Pancreas (tissue), 10 donors: ENCODE measurements at regions not wholly inside any gene's neighbourhood (a gene's known extent, or its start where the extent isn't known, plus 50 kb on each side); places are given as distances from the start of the nearest gene placed in this dataset.

Experiments used
- ATAC-seq, 4 donors: fragments of 200-7000 bp; cut with Tn5 transposase; one replicate each; pipeline versions ENCODE4 v1.8.0 to v1.9.1; 2020; ENCODE audit warnings: mild to moderate bottlenecking in 4 of 4, moderate library complexity in 4 of 4
- DNase-seq, 6 donors: peaks; one replicate each; pipeline ENCODE4 v3.0.0-alpha.2; 2020
- FAIRE-seq: peaks from 2 replicates; lab custom pipeline; 2012; peaks lifted over from hg19 to GRCh38; lab: Jason Lieb, UNC
- H3K27ac ChIP-seq, 4 donors: fragments of 200-600 bp; sonication (generic); 1 replicate in 3 of 4; 2 replicates in 1 of 4; pipeline versions ENCODE4 v1.5.0 to v1.8.0; 2020
- H3K27me3 ChIP-seq, 4 donors: fragments of 200-600 bp; one replicate each; pipeline ENCODE4 v1.8.0; 2021
- H3K36me3 ChIP-seq, 3 donors: fragments of 200-600 bp; sonication (generic) in 1 of 3; one replicate each; pipeline versions ENCODE4 v1.5.0 to v1.8.0; 2020 to 2021
- H3K4me1 ChIP-seq, 3 donors: fragments of 200-600 bp; one replicate each; pipeline ENCODE4 v1.8.0; 2021
- H3K4me3 ChIP-seq, 4 donors: fragments of 200-600 bp; sonication (generic) in 2 of 4; one replicate each; pipeline versions ENCODE4 v1.5.0 to v1.8.0; 2020 to 2021
- H3K9me3 ChIP-seq, 4 donors: fragments of 200-600 bp; one replicate each; pipeline ENCODE4 v1.8.0; 2021
- WGBS, 2 donors: extraction: QIAGEN DNeasy Blood & Tissue Kit; methylation state at CpG; one replicate each; pipeline ENCODE4 v1.1.7; 2013; 5-methylcytosine and 5-hydroxymethylcytosine counted together
- intact Hi-C, 3 donors: fragments of 100-400 bp; cut with DNase I; formaldehyde crosslinking; loops; one replicate each; pipeline versions ENCODE4 v1.11.1 to v1.14.2; 2022
- TF ChIP-seq, protein P1 (sequence below), 4 donors: fragments of 200-600 bp; sonication (generic) in 3 of 4; IDR thresholded peaks; one replicate each; pipeline versions ENCODE4 v1.5.0 to v1.8.0; 2021; ENCODE audit warnings: antibody characterized with exemption in 4 of 4
- donor health status: healthy with polysubstance abuse.
- donor health status: DM: no; HTN: no; CAD: no; lungs with moderate emphysema.
- donor health status: DM: no; HTN: no; CAD: no.
- donor health status: control.
- donor health status: control.
- donor health status: Bipolar disorder and iron deficiency.
- donor health status: DM: yes; HTN: yes; CAD: no.
- donor health status: DM: no; HTN: no; CAD: no.
- donor health status: DM: no; HTN: no; CAD: no.
- donor health status: DM: yes; HTN: yes; CAD: no.

DNA sequence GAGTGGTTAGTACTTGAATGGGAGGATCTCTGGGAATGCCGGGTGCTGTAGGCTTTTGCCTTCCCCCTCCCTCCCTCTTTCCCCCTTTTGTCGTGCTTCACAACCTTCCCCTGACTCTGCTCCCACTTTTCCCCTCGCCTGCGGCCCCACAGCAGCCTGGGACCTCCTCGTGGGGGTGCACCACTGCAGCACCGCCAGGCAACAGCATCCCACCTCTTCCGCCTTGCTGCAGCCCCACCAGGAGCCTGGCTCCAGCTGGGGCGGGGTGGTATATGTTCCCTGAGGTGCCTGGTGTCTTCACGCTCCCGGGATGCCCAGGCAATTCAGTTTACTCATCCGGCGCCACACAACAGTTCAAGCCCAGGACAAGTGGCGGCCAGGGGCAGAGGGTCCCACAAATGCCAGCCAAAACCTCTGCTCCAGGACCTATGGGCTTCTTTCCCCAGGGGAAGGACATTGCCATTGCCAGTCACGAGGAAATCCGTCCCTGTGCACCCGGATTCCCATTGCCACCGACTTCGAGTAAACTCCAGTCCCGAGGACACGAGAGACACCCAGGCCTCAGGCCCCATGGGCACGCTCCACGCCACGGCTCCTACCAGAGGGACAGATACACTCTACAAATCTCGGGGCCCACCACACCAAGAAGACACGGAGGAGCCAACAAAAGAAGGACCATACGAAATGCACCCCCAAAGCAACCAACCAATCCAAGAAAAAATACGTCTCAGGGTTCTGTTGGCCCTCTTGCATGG is 181.7 kb downstream of the ALG10 start:
- Histone ChIP-seq H3K36me3 (no peaks in the 10 kb centered on the region), H3K27me3 (no peaks in the 10 kb centered on the region), H3K27ac (no peak overlapping the region), H3K9me3 (no peaks in the 10 kb centered on the region), H3K4me1 (no peaks in the 10 kb centered on the region), H3K4me3 (no peak overlapping the region)
- no peak for FAIRE-seq
- 65 to 80% methylated on average over 26 to 27 of the region's 27 CpGs for WGBS, 2 donors
- TF ChIP-seq, protein P1, sequence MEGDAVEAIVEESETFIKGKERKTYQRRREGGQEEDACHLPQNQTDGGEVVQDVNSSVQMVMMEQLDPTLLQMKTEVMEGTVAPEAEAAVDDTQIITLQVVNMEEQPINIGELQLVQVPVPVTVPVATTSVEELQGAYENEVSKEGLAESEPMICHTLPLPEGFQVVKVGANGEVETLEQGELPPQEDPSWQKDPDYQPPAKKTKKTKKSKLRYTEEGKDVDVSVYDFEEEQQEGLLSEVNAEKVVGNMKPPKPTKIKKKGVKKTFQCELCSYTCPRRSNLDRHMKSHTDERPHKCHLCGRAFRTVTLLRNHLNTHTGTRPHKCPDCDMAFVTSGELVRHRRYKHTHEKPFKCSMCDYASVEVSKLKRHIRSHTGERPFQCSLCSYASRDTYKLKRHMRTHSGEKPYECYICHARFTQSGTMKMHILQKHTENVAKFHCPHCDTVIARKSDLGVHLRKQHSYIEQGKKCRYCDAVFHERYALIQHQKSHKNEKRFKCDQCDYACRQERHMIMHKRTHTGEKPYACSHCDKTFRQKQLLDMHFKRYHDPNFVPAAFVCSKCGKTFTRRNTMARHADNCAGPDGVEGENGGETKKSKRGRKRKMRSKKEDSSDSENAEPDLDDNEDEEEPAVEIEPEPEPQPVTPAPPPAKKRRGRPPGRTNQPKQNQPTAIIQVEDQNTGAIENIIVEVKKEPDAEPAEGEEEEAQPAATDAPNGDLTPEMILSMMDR (IDR thresholded peaks at IDR 0.05) = no peak
- intact Hi-C loops = no loop called here
- ATAC-seq = no peak
- DNase-seq = no peak

DNA sequence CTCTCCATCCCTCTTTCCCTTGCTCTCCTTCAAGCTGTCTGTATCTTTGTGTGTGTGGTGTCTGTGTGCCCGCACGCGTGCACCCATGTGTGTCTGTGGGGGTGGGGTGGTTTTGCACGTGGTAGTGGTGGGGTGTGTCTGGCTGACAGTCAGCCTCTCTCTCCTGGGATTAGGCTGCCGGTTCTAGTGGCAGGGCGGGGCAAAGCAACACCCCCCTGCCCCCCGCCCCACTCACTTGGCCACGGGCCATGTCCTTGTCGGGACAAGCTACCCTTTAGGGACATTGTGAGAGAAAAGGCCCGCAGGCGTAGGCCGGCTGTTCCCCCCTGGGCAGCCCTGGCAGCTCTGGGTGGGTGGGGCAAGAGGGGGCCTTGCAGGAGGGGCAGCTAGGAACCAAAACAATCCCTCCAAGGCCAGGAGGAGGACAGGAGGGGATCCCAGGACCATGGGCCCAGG is 182.6 kb downstream of the ALG10 start:
- no peaks in the 10 kb centered on the region for H3K27me3 ChIP-seq
- DNase-seq = no peak
- H3K9me3 ChIP-seq = no peaks in the 10 kb centered on the region
- no peak for FAIRE-seq
- H3K36me3 ChIP-seq = no peaks in the 10 kb centered on the region
- no peak overlapping the region for H3K27ac ChIP-seq
- H3K4me1 ChIP-seq = no peaks in the 10 kb centered on the region
- TF ChIP-seq, protein P1 (IDR thresholded peaks at IDR 0.05) = no peak
- H3K4me3 ChIP-seq = no peak overlapping the region
- ATAC-seq = no peak
- intact Hi-C loops = no loop called here
- 67 to 76% methylated on average over 12 of the region's 12 CpGs for WGBS, 2 donors

DNA sequence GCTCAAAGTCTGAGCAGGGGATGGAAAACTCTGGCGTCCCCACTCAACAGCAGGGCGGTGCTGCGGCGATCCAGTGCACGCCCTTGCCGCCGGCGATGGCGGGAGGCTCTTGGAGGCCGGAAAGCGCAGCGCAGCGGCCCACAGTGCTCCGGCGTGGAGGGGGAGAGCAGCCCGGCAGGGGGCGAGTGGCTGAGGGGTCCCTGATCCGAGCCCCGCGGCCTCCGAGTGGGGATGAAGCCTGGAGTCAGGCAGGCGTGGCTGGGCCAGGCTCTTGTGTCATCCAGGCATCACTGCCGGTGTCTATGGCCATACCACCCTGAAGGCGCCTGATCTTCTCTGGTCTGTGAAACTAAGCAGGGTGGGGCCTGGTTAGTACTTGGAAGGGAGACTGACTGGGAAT is 183.1 kb downstream of the ALG10 start:
- FAIRE-seq (no peak), ATAC-seq (no peak), DNase-seq (no peak)
- H3K4me1 ChIP-seq = no peaks in the 10 kb centered on the region
- TF ChIP-seq, protein P1 (IDR thresholded peaks at IDR 0.05) = no peak
- intact Hi-C loops = no loop called here
- 83 to 93% methylated on average over 21 to 24 of the region's 24 CpGs for WGBS, 2 donors
- no peak overlapping the region for H3K4me3 ChIP-seq
- no peaks in the 10 kb centered on the region for H3K36me3 ChIP-seq
- no peaks in the 10 kb centered on the region for H3K27me3 ChIP-seq
- H3K9me3 ChIP-seq = no peaks in the 10 kb centered on the region
- no peak overlapping the region for H3K27ac ChIP-seq

DNA sequence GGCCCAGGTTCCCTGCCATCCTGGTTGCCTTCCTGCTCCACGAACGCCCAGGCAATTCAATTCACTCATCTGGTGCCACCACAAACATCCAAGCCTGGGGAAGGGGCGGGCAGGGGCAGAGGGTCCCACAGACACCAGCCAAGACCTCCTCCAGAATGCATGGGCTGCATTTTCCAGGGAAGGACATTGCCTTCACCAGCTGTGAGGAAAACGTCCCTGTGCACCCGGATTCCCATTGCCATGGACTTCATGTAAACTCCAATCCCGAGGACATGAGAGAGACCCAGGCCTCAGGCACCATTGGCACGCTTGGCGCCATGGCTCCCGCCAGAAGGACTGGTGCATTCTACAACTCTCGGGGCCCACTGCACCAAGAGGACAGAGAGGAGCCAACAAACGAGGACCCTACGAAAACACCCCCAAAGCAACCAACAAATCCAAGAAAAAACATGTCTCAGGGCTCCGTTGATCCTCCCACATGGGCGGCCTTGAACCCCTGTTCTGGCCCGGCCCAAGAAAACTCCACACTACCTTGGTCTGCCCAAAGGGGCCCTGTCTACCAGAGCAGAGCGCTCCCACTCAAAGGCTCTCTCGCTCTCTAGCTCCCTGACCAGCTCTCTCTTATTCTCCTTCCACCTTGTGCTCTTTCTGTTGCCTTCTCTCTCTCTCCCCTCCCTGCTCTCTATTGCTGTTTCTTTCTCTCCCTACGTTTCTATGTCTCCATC is 183.9 kb downstream of the ALG10 start:
- Histone ChIP-seq H3K4me3 (no peak overlapping the region), H3K27me3 (no peaks in the 10 kb centered on the region), H3K27ac (no peak overlapping the region), H3K4me1 (no peaks in the 10 kb centered on the region), H3K36me3 (no peaks in the 10 kb centered on the region), H3K9me3 (no peaks in the 10 kb centered on the region)
- intact Hi-C loops = no loop called here
- WGBS, 2 donors = 53 to 61% methylated on average over 15 to 18 of the region's 18 CpGs
- TF ChIP-seq, protein P1 (IDR thresholded peaks at IDR 0.05) = no peak
- FAIRE-seq = no peak
- DNase-seq = no peak
- no peak for ATAC-seq

DNA sequence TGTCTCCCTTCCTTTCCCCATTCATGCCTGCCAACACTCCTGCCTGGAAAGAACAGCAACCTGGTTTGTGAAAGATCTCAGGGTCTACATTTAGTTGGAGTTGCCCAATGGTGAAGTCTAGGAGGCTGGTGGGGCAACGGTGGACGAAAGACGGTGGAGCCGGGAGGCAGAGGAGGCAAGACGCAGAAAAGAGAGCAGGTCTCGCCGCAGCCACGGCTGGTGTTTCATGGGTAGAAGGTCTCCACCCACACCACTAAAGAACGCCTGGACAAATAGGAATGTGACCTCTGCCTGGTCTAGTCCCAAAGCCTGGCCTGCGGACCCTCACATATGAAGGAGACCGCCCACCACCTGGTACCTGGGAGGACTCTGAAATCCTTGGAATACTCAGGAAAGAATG is 185.6 kb downstream of the ALG10 start:
- FAIRE-seq = no peak
- no peak for ATAC-seq
- 82 to 89% methylated on average over 11 of the region's 11 CpGs for WGBS, 2 donors

More for the DNA sequence above, 185.6 kb downstream of the ALG10 start:
- DNase-seq = no peak
- intact Hi-C loops = no loop called here
- Histone ChIP-seq H3K36me3 (no peaks in the 10 kb centered on the region), H3K4me3 (no peak overlapping the region), H3K9me3 (no peaks in the 10 kb centered on the region), H3K4me1 (no peaks in the 10 kb centered on the region), H3K27me3 (no peaks in the 10 kb centered on the region), H3K27ac (no peak overlapping the region)
- TF ChIP-seq, protein P1 (IDR thresholded peaks at IDR 0.05) = no peak
